VCaP (cell line): ENCODE measurements at regions not wholly inside any gene's neighbourhood (a gene's known extent, or its start where the extent isn't known, plus 50 kb on each side); places are given as distances from the start of the nearest gene placed in this dataset.
"Not testable (repeated sequence)": the region's sequence is repeated elsewhere in the genome, so short reads cannot be mapped to it uniquely, and the experiment has no call there.

Experiments
- H3K27ac ChIP-seq: fragments of 450-650 bp; 2 replicates; pipeline ENCODE4 v1.5.1; 2017
- CTCF ChIP-seq: fragments of 450-650 bp; conservative IDR thresholded peaks from 2 replicates; pipeline ENCODE4 v1.5.1; 2017; ENCODE audit warnings: mild to moderate bottlenecking, moderate library complexity

GRCh38 chr3:106068795-106069194 lies 200.0 kb upstream of the CBLB start:
- no peak for TF ChIP-seq CTCF
- no peak overlapping the region for H3K27ac ChIP-seq

- no peak overlapping the region for H3K27ac ChIP-seq
- TF ChIP-seq CTCF, result no peak
These were observed 201.4 kb upstream of the CBLB start for GRCh38 chr3:106070187-106070586.

GRCh38 chr3:106071306-106071705 lies 202.5 kb upstream of the CBLB start:
- H3K27ac ChIP-seq, result no peak overlapping the region
- no peak for TF ChIP-seq CTCF

GRCh38 chr3:106072596-106072995 lies 203.8 kb upstream of the CBLB start:
- H3K27ac ChIP-seq, result not testable (repeated sequence)

GRCh38 chr3:106073806-106074205 lies 205.0 kb upstream of the CBLB start:
- H3K27ac ChIP-seq, result not testable (repeated sequence)

- H3K27ac ChIP-seq, result not testable (repeated sequence)
These were observed 206.9 kb upstream of the CBLB start for GRCh38 chr3:106075731-106076130.

- no peak overlapping the region for H3K27ac ChIP-seq
- TF ChIP-seq CTCF, result no peak
These were observed 209.8 kb upstream of the CBLB start for GRCh38 chr3:106078635-106079034.

GRCh38 chr3:106082616-106083015 lies 213.8 kb upstream of the CBLB start:
- no peak overlapping the region for H3K27ac ChIP-seq
- no peak for TF ChIP-seq CTCF

- H3K27ac ChIP-seq, result no peak overlapping the region
- TF ChIP-seq CTCF, result no peak
These were observed 214.4 kb upstream of the CBLB start for GRCh38 chr3:106083207-106083606.
